ENCODE measurements at regions not wholly inside any gene's neighbourhood (a gene's known extent, or its start where the extent isn't known, plus 50 kb on each side); places are given as distances from the start of the nearest gene placed in this dataset.
"Not testable (repeated sequence)": the region's sequence is repeated elsewhere in the genome, so short reads cannot be mapped to it uniquely, and the experiment has no call there.

- no peak for DNase-seq
Observed at GRCh38 chr13:67986234-67986633, 756.1 kb upstream of the PCDH9 start.

- DNase-seq, result no peak
Observed at GRCh38 chr13:67977066-67977465, 746.9 kb upstream of the PCDH9 start.

- DNase-seq, result no peak
Observed at GRCh38 chr13:67971291-67971690, 741.2 kb upstream of the PCDH9 start.

GRCh38 chr13:67967031-67967430 lies 736.9 kb upstream of the PCDH9 start:
- no peak for DNase-seq

GRCh38 chr13:67966065-67966464 lies 735.9 kb upstream of the PCDH9 start:
- DNase-seq, result no peak

- no peak for DNase-seq
Observed at GRCh38 chr13:67964986-67965385, 734.9 kb upstream of the PCDH9 start.

GRCh38 chr13:67964091-67964490 lies 734.0 kb upstream of the PCDH9 start:
- DNase-seq, result no peak

- no peak for DNase-seq
Observed at GRCh38 chr13:67961331-67961730, 731.2 kb upstream of the PCDH9 start.

- DNase-seq, result no peak
Observed at GRCh38 chr13:67951431-67951830, 721.3 kb upstream of the PCDH9 start.

GRCh38 chr13:67950603-67951002 lies 720.5 kb upstream of the PCDH9 start:
- DNase-seq, result no peak

GRCh38 chr13:67946131-67946530 lies 716.0 kb upstream of the PCDH9 start:
- no peak for DNase-seq

GRCh38 chr13:67943116-67943515 lies 713.0 kb upstream of the PCDH9 start:
- DNase-seq, result no peak

- DNase-seq, result no peak
Observed at GRCh38 chr13:67935626-67936025, 705.5 kb upstream of the PCDH9 start.

GRCh38 chr13:67934617-67935330 lies 704.6 kb upstream of the PCDH9 start:
- DNase-seq, result no peak

GRCh38 chr13:67932991-67933390 lies 702.9 kb upstream of the PCDH9 start:
- DNase-seq, result no peak

- no peak for DNase-seq
Observed at GRCh38 chr13:67917291-67917987, 687.3 kb upstream of the PCDH9 start.

- no peak for DNase-seq
Observed at GRCh38 chr13:67916650-67917049, 686.5 kb upstream of the PCDH9 start.

- DNase-seq, result no peak
Observed at GRCh38 chr13:67914535-67914934, 684.4 kb upstream of the PCDH9 start.

GRCh38 chr13:67902960-67903359 lies 672.8 kb upstream of the PCDH9 start:
- DNase-seq, result not testable (repeated sequence)

GRCh38 chr13:67880916-67881315 lies 650.8 kb upstream of the PCDH9 start:
- no peak for DNase-seq

GRCh38 chr13:67878376-67878775 lies 648.2 kb upstream of the PCDH9 start:
- DNase-seq, result no peak

- DNase-seq, result no peak
Observed at GRCh38 chr13:67877031-67877430, 646.9 kb upstream of the PCDH9 start.

- DNase-seq, result no peak
Observed at GRCh38 chr13:67867206-67867605, 637.1 kb upstream of the PCDH9 start.

- no peak for DNase-seq
Observed at GRCh38 chr13:67860315-67860714, 630.2 kb upstream of the PCDH9 start.

- DNase-seq, result no peak
Observed at GRCh38 chr13:67859904-67860303, 629.8 kb upstream of the PCDH9 start.
